ENCODE measurements at regions not wholly inside any gene's neighbourhood (a gene's known extent, or its start where the extent isn't known, plus 50 kb on each side); places are given as distances from the start of the nearest gene placed in this dataset.

DNA sequence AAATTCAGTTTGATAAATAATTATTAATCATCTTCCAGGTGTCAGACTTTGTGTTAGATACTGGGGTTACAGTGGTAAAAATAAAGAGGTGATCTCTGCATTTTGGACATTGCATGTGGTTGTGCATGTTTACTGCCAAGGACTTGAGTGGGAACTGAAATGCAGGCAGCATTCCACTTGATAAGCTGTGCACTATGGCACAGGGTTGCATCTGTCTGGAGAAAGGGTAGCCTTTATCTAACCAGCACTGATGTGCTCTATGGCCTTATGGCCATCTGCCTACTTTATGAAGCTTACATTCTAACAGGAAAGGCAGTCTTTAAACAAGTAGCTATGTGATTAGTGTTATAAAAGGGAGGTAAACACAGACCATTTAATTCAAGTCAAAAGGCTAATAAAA, 53.0 kb upstream of the MLIP start:
- TF ChIP-seq, protein P1, sequence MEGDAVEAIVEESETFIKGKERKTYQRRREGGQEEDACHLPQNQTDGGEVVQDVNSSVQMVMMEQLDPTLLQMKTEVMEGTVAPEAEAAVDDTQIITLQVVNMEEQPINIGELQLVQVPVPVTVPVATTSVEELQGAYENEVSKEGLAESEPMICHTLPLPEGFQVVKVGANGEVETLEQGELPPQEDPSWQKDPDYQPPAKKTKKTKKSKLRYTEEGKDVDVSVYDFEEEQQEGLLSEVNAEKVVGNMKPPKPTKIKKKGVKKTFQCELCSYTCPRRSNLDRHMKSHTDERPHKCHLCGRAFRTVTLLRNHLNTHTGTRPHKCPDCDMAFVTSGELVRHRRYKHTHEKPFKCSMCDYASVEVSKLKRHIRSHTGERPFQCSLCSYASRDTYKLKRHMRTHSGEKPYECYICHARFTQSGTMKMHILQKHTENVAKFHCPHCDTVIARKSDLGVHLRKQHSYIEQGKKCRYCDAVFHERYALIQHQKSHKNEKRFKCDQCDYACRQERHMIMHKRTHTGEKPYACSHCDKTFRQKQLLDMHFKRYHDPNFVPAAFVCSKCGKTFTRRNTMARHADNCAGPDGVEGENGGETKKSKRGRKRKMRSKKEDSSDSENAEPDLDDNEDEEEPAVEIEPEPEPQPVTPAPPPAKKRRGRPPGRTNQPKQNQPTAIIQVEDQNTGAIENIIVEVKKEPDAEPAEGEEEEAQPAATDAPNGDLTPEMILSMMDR (conservative IDR thresholded peaks at IDR 0.05; ENCODE audit: low read depth, low read length) = no peak
- no peak for TF ChIP-seq RFX5 (IDR thresholded peaks at IDR 0.05; ENCODE audit: low read depth, low read length)
- TF ChIP-seq POLR2A (IDR thresholded peaks at IDR 0.05; ENCODE audit: low read depth, low read length) = no peak
- TF ChIP-seq, protein P2, sequence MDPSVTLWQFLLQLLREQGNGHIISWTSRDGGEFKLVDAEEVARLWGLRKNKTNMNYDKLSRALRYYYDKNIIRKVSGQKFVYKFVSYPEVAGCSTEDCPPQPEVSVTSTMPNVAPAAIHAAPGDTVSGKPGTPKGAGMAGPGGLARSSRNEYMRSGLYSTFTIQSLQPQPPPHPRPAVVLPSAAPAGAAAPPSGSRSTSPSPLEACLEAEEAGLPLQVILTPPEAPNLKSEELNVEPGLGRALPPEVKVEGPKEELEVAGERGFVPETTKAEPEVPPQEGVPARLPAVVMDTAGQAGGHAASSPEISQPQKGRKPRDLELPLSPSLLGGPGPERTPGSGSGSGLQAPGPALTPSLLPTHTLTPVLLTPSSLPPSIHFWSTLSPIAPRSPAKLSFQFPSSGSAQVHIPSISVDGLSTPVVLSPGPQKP (IDR thresholded peaks at IDR 0.05; ENCODE audit: borderline replicate concordance, low read depth, low read length) = no peak
- TF ChIP-seq MXI1 (IDR thresholded peaks at IDR 0.05; ENCODE audit: borderline replicate concordance, low read depth, low read length) = no peak
- TF ChIP-seq MAFK (IDR thresholded peaks at IDR 0.05; ENCODE audit: low read depth, low read length) = no peak
- TF ChIP-seq MAZ (IDR thresholded peaks at IDR 0.05; ENCODE audit: borderline replicate concordance, low read depth, low read length) = no peak
- TF ChIP-seq RAD21 (IDR thresholded peaks at IDR 0.05; ENCODE audit: low read length) = no peak
- TF ChIP-seq BHLHE40 (IDR thresholded peaks at IDR 0.05; ENCODE audit: low read depth, low read length) = no peak
- TF ChIP-seq NFE2L2 (IDR thresholded peaks at IDR 0.05; ENCODE audit: low read depth, low read length) = no peak
- TF ChIP-seq, protein P3, sequence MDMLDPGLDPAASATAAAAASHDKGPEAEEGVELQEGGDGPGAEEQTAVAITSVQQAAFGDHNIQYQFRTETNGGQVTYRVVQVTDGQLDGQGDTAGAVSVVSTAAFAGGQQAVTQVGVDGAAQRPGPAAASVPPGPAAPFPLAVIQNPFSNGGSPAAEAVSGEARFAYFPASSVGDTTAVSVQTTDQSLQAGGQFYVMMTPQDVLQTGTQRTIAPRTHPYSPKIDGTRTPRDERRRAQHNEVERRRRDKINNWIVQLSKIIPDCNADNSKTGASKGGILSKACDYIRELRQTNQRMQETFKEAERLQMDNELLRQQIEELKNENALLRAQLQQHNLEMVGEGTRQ (IDR thresholded peaks at IDR 0.05; ENCODE audit: low read depth, low read length) = no peak
- no peak for TF ChIP-seq CEBPB (IDR thresholded peaks at IDR 0.05; ENCODE audit: low read depth, low read length)

All from IMR-90 (cell line).